NCI-H774 (cell line): ENCODE measurements at regions not wholly inside any gene's neighbourhood (a gene's known extent, or its start where the extent isn't known, plus 50 kb on each side); places are given as distances from the start of the nearest gene placed in this dataset.
A peak's percentile ranks its signal among the peaks of the same experiment; 100 is the strongest.

Source experiments
- DNase-seq: peaks from one replicate; lab custom pipeline; 2025; lab: John Stamatoyannopoulos, UW

GRCh38 chr3:72055436-72055835 is 270.5 kb upstream of the PROK2 start:
- DNase-seq, result no peak

DNA sequence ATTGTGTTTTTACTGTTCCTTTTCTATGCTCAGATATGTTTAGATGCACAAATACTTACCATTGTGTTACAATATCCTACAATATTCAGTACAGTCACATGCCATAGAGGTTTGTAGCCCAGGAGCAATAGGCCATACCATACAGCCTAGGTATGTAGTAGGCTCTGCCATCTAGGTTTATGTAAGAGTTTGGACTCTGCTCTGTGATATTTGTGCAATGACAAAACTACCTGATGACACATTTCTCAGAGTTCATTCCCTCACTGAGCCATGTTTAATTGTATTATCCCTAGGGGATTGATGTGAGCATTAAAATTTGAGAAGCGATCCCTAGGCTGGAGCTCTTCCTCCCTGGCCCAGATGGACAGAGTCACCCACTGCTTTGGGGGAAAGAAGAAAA is 270.0 kb upstream of the PROK2 start:
- no peak for DNase-seq

- DNase-seq, result no peak
Observed at GRCh38 chr3:72052841-72053409, 268.0 kb upstream of the PROK2 start.

GRCh38 chr3:72050771-72051170 is 265.8 kb upstream of the PROK2 start:
- no peak for DNase-seq

DNA sequence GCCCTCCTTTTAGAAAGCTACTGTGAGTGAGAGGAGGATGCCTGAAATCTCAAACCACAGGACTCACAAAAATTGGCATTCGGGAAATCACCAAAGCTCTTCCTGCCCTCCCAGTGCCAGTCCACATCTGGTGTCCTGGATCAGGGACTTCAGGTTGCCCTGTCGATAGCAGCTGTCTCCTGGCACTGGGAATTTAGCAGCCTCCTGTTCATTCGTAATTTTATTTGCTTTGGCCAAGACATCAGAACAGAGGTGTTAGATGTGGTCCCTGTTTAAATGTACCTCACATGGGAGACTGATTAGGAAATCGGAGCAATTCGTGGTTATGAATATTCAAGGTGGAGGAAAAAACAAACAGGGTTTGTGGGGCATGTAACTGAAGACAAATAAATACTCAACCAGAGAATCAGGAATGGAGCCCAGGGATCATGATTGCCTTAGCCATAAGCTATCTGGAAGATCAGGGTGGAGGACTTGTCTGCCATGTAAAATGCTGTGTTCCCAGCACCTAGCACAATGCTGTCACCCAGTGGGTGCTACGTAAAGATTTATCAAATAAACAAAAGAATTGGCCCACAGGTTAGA is 265.2 kb upstream of the PROK2 start:
- DNase-seq, result peak; percentile 2

DNA sequence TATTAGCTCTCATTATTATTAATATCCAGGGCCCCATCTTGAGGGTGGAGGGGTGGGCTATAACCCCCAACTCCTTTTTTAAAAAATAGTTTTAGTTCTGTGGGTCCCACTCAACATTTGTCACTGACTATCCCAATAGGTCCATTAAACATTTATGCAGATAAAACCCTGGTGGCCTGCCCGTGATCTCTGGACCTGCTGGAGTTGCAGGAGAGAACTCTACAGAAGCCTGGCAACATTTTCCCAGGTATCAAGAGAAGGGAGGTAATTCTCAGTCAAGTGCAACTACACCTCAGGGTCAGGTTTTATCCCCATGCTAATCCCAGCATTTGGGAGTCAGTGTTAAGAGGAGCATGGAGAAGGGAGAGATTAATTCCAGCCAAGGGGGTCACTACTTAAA is 264.4 kb upstream of the PROK2 start:
- DNase-seq, result no peak

GRCh38 chr3:72048873-72049272 is 263.9 kb upstream of the PROK2 start:
- no peak for DNase-seq

- DNase-seq, result no peak
Observed at GRCh38 chr3:72047221-72047871, 262.4 kb upstream of the PROK2 start.

GRCh38 chr3:72044231-72044855 is 259.4 kb upstream of the PROK2 start:
- DNase-seq, result no peak

DNA sequence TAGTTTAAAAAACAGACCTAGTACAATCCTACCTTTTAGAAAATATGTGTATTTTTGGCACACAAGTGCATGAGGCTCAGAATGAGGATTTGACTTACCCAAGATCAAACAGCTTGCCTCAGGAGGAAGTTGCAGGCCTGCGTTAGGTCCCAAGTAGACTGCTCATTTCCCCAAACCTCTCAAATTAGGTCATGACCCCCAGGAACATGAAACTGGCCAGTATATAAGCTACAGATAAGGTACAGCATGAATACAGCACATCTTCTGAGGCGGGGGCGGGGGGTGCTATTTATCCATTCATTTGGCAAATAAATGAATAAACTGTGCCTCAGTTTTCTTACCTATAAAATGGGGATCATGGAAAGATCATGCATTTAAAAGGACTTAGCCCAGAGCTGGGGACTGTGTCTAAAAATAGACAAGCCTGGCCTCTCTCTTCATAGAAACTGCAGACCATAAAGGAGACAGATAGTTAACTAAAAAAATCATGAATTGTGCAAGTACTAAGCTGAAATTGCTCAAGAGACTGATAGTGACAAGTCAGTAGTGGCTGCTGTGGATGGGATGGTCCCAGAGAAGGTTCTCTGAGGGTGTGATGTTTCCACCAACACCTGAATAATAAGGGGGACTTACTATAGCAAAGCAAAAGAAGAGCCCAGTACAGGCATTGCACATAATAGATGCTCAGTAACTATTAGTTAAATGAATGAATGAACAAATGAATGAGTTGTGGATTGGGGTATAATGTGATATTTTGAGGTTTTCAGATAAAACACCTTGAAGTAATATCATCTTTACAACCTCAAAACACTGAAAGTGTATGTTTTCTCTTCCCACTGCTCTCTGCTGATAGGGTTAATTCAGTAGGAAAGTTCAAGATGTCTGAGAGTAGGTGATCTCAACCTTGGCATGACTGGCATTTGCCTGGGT is 258.5 kb upstream of the PROK2 start:
- DNase-seq, result no peak

- no peak for DNase-seq
Observed at GRCh38 chr3:72042397-72043203, 257.7 kb upstream of the PROK2 start.

DNA sequence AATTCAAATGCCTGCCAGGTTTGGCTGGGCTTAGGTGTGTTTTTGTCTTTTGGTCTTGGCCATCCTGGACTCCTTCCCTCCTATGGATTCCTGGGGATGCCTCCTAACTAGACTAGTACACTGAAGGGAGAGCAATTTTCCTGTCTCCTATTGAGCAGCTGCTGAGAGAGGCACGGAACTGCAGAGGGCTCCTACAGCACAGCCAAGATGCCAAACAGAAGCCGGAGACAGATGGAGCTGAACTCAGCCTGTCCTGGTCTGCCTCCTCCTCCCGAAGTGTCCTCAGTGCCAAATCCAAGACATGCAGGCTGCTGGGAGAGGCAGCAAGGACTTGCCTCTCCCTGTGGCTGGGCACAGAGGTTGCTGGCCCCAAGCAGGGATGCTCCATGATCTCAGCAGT is 256.6 kb upstream of the PROK2 start:
- DNase-seq, result no peak

GRCh38 chr3:72041076-72041475 is 256.1 kb upstream of the PROK2 start:
- DNase-seq, result no peak

DNA sequence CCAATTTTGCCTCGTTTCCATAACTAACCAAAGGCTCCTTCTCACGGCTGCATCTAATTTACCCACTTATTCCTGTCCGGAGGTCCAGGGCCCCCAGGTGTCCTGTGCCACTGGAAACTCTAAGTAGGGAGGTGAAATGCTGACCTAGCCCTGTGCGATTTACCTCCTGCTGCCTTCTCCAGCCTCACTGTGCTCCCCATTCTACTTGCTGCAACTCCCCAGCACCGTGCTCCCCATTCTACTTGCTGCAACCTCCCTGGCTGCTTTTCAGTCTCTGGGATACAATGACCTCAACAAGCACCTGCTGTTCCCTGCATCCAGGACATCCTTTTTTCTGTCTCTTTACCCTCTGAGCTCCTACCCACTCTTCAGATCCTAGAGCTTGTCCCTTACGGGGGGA is 254.7 kb upstream of the PROK2 start:
- DNase-seq, result no peak

GRCh38 chr3:72036899-72037298 is 252.0 kb upstream of the PROK2 start:
- no peak for DNase-seq

DNA sequence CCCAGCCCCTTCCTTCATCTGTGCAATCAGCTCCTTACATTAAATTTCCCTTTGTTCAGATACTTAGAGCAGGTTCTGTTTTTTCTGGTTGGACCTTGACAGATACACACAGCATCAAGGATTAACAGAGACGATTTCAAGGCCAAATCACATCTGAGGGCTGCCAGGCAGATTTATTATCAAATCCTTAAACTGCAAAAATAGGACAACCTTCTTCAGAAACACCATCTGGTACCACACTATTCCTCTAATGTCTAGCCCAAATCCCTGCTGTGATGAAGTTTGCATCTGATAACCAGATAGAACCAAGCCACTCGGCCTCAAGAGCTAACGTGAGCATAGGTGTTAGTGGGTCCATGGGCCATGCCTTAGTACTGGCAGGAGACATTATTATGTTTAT is 250.7 kb upstream of the PROK2 start:
- DNase-seq, result no peak

DNA sequence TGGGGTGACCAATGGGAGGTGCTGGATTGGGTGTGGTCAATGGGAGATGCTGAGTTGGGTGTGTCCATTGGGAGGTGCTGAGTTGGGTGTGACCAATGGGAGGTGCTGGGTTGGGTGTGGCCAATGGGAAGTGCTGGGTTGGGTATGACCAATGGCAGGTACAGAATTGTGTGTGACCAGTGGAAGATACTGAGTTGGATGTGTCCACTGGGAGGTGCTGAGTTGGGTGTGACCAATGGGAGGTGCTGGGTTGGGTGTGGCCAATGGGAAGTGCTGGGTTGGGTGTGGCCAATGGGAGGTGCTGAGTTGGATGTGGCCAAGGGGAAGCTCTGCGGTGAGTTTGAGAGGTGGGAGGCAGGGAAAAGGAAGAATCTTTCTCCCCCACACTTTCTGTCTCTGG is 250.0 kb upstream of the PROK2 start:
- no peak for DNase-seq

DNA sequence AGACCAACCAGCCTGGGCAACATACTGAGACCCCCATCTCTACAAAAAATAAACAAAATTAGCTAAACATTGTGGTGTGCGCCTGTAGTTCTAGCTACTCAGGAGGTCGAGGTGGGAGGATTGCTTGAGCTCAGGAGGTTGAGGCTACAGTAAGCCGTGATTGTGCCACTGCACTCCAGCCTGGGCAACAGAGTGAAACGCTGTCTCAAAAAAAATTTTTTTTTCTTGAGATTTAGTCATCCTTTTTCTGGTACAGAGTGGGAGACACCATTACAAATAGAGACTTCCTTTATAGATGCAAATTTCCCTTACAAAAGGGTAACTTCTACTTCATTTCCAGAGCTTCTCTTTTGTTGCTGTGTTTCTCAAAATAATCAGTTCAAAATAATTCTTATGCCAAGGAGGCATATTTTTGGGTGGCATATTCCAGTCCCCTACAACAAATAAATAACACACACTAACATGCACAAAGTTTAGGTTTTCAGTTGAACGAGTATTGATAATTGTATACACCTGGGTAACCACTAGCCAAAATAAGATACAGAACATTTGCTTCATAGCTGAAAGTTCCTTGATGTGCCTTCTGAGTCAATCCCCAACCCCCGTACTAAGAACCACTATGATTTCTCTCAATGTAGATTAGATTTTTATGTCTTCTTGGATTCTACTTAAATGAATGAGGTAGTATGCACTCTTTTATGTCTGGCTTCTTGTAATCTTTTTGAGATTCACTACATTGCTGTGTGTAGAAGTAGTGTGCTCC is 248.9 kb upstream of the PROK2 start:
- DNase-seq, result no peak

GRCh38 chr3:72032441-72033135 is 247.6 kb upstream of the PROK2 start:
- DNase-seq, result no peak

DNA sequence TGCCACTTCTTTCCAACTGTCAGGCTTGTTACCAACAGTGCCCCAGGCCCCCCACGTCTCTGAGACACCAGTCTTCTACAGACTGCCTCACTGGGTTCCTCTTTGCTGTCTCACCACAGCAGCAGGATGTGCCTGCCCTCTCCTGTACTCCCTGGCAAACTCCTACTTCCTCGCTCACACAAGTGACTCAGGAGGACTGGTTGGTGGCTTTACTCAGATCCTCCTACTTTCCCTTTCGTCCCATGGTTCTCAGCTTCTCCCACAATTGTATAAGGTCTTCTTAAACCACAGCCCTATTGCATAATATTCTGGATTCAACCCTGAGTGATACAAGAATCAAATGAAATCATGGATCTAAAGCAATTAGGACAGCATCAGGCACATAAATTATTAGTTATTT is 246.6 kb upstream of the PROK2 start:
- no peak for DNase-seq
